GM18951 (cell line): ENCODE measurements at regions not wholly inside any gene's neighbourhood (a gene's known extent, or its start where the extent isn't known, plus 50 kb on each side); places are given as distances from the start of the nearest gene placed in this dataset.

Experiments used
- POLR2A ChIP-seq: IDR thresholded peaks from 4 replicates; pipeline ENCODE4 v1.6.1; 2011; ENCODE audit warnings: mild to moderate bottlenecking; ENCODE audit not compliant: insufficient read length, insufficient read depth; ENCODE audit errors: extremely low read depth
- in situ Hi-C: fragments of 300-500 bp; cut with MboI; formaldehyde crosslinking; loops from one replicate; pipeline ENCODE4 v1.12.0; 2022; ENCODE audit warnings: low sequenced_read_pairs, mixed read lengths, inconsistent platforms; ENCODE audit not compliant: unreplicated experiment

- in situ Hi-C loops = no loop called here
- no peak for TF ChIP-seq POLR2A
Observed at GRCh38 chr5:175013251-175013650, 288.9 kb downstream of the MSX2 start.

- in situ Hi-C loops = no loop called here
- TF ChIP-seq POLR2A = no peak
Observed at GRCh38 chr5:175012267-175012666, 287.9 kb downstream of the MSX2 start.

- TF ChIP-seq POLR2A = no peak
- in situ Hi-C loops = no loop called here
Observed at GRCh38 chr5:175003531-175003930, 279.1 kb downstream of the MSX2 start.

GRCh38 chr5:175001876-175002645, 277.7 kb downstream of the MSX2 start:
- in situ Hi-C loops = no loop called here
- no peak for TF ChIP-seq POLR2A

GRCh38 chr5:175001311-175001710, 276.9 kb downstream of the MSX2 start:
- TF ChIP-seq POLR2A = no peak
- in situ Hi-C loops = no loop called here

- no peak for TF ChIP-seq POLR2A
- in situ Hi-C loops = no loop called here
Observed at GRCh38 chr5:174999581-174999980, 275.2 kb downstream of the MSX2 start.

- in situ Hi-C loops = no loop called here
- no peak for TF ChIP-seq POLR2A
Observed at GRCh38 chr5:174998131-174998730, 273.8 kb downstream of the MSX2 start.

- TF ChIP-seq POLR2A = no peak
- in situ Hi-C loops = no loop called here
Observed at GRCh38 chr5:174997688-174998087, 273.3 kb downstream of the MSX2 start.

- in situ Hi-C loops = no loop called here
- TF ChIP-seq POLR2A = no peak
Observed at GRCh38 chr5:174996941-174997340, 272.6 kb downstream of the MSX2 start.

- in situ Hi-C loops = no loop called here
- no peak for TF ChIP-seq POLR2A
Observed at GRCh38 chr5:174995827-174996226, 271.4 kb downstream of the MSX2 start.

GRCh38 chr5:174991847-174992246, 267.5 kb downstream of the MSX2 start:
- in situ Hi-C loops = no loop called here
- TF ChIP-seq POLR2A = no peak

- in situ Hi-C loops = no loop called here
- TF ChIP-seq POLR2A = no peak
Observed at GRCh38 chr5:174990909-174991308, 266.5 kb downstream of the MSX2 start.

GRCh38 chr5:174987443-174988012, 263.1 kb downstream of the MSX2 start:
- TF ChIP-seq POLR2A = no peak
- in situ Hi-C loops = no loop called here

GRCh38 chr5:174984863-174985262, 260.5 kb downstream of the MSX2 start:
- in situ Hi-C loops = no loop called here
- no peak for TF ChIP-seq POLR2A
